ENCODE measurements at regions not wholly inside any gene's neighbourhood (a gene's known extent, or its start where the extent isn't known, plus 50 kb on each side); places are given as distances from the start of the nearest gene placed in this dataset.

DNA sequence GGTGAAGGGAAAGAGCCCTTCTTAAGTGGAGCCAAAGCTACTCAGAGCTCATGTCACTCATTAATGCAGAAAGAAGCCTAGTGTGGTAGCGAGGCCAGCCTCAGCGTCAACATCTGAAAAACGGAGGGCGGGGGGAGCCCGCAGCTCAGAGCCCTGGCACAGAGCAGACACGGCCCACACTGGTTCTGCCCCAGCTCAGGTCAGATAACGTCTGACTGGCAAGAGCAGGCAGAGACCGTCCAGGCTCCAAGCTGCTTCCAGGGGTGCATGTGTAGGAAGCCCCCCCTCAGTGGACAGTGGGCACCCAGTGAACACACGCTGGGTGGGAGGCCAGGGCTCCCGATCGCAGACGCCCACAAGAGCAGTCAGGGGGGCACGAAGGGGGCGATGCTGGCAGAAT lies 100.8 kb downstream of the SHANK2 start:
- Mint-ChIP-seq H3K36me3 (ENCODE audit: low read depth) (no peaks in the 10 kb centered on the region), H3K9me3 (no peaks in the 10 kb centered on the region), H3K4me3 (no peak overlapping the region), H3K4me1 (peaks cover 12% of the 10 kb centered on the region), H3K27me3 (ENCODE audit: low read depth) (peaks cover 63% of the 10 kb centered on the region), H3K27ac (ENCODE audit: unreplicated experiment) (no peak overlapping the region)
- TF ChIP-seq, protein P1, sequence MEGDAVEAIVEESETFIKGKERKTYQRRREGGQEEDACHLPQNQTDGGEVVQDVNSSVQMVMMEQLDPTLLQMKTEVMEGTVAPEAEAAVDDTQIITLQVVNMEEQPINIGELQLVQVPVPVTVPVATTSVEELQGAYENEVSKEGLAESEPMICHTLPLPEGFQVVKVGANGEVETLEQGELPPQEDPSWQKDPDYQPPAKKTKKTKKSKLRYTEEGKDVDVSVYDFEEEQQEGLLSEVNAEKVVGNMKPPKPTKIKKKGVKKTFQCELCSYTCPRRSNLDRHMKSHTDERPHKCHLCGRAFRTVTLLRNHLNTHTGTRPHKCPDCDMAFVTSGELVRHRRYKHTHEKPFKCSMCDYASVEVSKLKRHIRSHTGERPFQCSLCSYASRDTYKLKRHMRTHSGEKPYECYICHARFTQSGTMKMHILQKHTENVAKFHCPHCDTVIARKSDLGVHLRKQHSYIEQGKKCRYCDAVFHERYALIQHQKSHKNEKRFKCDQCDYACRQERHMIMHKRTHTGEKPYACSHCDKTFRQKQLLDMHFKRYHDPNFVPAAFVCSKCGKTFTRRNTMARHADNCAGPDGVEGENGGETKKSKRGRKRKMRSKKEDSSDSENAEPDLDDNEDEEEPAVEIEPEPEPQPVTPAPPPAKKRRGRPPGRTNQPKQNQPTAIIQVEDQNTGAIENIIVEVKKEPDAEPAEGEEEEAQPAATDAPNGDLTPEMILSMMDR (conservative IDR thresholded peaks at IDR 0.05), result no peak
- DNase-seq (ENCODE audit: low read depth, low spot score), result no peak

GRCh38 chr11:71150859-71151258 lies 101.5 kb downstream of the SHANK2 start:
- no peaks in the 10 kb centered on the region for H3K36me3 Mint-ChIP-seq (ENCODE audit: low read depth)
- TF ChIP-seq, protein P1 (conservative IDR thresholded peaks at IDR 0.05), result no peak
- H3K27ac Mint-ChIP-seq (ENCODE audit: unreplicated experiment), result no peak overlapping the region

DNA sequence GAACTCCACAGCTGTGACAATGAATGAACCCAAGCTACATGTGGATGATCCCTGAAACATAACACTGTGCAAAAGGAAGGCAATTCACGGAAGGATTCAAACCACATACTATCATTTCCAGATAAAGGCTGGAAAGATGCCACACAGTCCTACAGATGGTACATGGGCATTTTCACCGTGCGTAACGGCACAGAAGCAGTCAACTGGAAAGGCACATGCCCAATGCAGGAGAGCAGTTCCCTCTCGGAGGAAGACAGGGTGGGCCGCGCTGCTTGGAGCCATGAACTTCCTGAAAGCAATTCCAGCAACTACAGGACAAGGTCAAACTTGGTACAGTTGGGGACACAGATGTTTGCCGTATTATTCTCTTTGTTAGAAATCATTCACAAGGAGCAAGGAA lies 103.7 kb downstream of the SHANK2 start:
- Mint-ChIP-seq H3K4me3 (no peak overlapping the region), H3K27me3 (ENCODE audit: low read depth) (peaks cover 52% of the 10 kb centered on the region), H3K36me3 (ENCODE audit: low read depth) (no peaks in the 10 kb centered on the region), H3K4me1 (peaks cover 12% of the 10 kb centered on the region), H3K9me3 (no peaks in the 10 kb centered on the region), H3K27ac (ENCODE audit: unreplicated experiment) (no peak overlapping the region)
- DNase-seq (ENCODE audit: low read depth, low spot score), result no peak
- TF ChIP-seq, protein P1 (conservative IDR thresholded peaks at IDR 0.05), result no peak

More at GRCh38 chr11:71150859-71151258, 101.5 kb downstream of the SHANK2 start:
- Mint-ChIP-seq H3K27me3 (ENCODE audit: low read depth) (peaks cover 59% of the 10 kb centered on the region), H3K9me3 (no peaks in the 10 kb centered on the region), H3K4me1 (peaks cover 12% of the 10 kb centered on the region), H3K4me3 (no peak overlapping the region)
- DNase-seq (ENCODE audit: low read depth, low spot score), result no peak

GRCh38 chr11:71147331-71147730 lies 105.0 kb downstream of the SHANK2 start:
- no peak overlapping the region for H3K4me3 Mint-ChIP-seq
- TF ChIP-seq, protein P1 (conservative IDR thresholded peaks at IDR 0.05), result no peak
- H3K9me3 Mint-ChIP-seq, result no peaks in the 10 kb centered on the region
- no peaks in the 10 kb centered on the region for H3K36me3 Mint-ChIP-seq (ENCODE audit: low read depth)
- peaks cover 1% of the 10 kb centered on the region for H3K4me1 Mint-ChIP-seq
- no peak for DNase-seq (ENCODE audit: low read depth, low spot score)
- peaks cover 38% of the 10 kb centered on the region for H3K27me3 Mint-ChIP-seq (ENCODE audit: low read depth)
- H3K27ac Mint-ChIP-seq (ENCODE audit: unreplicated experiment), result no peak overlapping the region

DNA sequence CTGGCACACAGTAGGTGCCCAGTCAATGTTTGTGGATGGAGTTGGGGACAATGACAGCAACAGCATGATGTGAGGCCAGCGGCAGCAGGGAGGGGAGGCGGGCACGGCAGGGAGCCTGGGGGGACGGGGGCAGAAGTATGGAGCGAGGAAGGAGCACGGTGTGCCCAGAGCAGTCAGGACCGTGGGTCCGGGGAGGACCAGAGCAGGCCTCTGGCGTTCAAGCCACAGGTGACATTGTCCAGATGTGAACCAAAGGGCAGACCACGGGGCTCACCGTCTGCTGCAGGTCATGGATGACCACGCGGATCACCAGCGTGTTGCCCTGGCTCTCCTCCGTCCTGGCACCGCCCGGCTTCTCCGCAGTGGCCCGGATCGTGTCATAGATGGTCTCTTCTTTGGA lies 105.5 kb downstream of the SHANK2 start:
- no peak overlapping the region for H3K4me3 Mint-ChIP-seq
- H3K4me1 Mint-ChIP-seq, result no peaks in the 10 kb centered on the region
- no peak overlapping the region for H3K27ac Mint-ChIP-seq (ENCODE audit: unreplicated experiment)
- peaks cover 35% of the 10 kb centered on the region for H3K27me3 Mint-ChIP-seq (ENCODE audit: low read depth)
- TF ChIP-seq, protein P1 (conservative IDR thresholded peaks at IDR 0.05), result no peak
- H3K36me3 Mint-ChIP-seq (ENCODE audit: low read depth), result no peaks in the 10 kb centered on the region
- H3K9me3 Mint-ChIP-seq, result no peaks in the 10 kb centered on the region
- no peak for DNase-seq (ENCODE audit: low read depth, low spot score)

Measured in neural crest cell (in vitro differentiated cells).